K562 (cell line): ENCODE measurements at regions not wholly inside any gene's neighbourhood (a gene's known extent, or its start where the extent isn't known, plus 50 kb on each side); places are given as distances from the start of the nearest gene placed in this dataset.

ENCODE experiments used
- CBFB ChIP-seq: sonication (generic); formaldehyde crosslinking; IDR thresholded peaks from 2 replicates; pipeline ENCODE4 v1.4.0; 2020; ENCODE audit warnings: mild to moderate bottlenecking, missing genetic modification reagents
- CBX3 ChIP-seq, 2 experiments: IDR thresholded peaks; 1 replicate in 1 of 2; 2 replicates in 1 of 2; pipeline ENCODE4 v1.6.1; 2012; ENCODE audit warnings: inconsistent platforms in 2 of 2, low read length in 2 of 2, borderline replicate concordance in 1 of 2, control low read depth in 1 of 2
- DACH1 ChIP-seq: fragments of 450-650 bp; IDR thresholded peaks from 2 replicates; pipeline ENCODE4 v1.6.1; 2018; ENCODE audit not compliant: partially characterized antibody
- EP400 ChIP-seq: fragments of 450-650 bp; IDR thresholded peaks from 2 replicates; pipeline ENCODE4 v1.6.1; 2017; ENCODE audit warnings: antibody characterized with exemption, mild to moderate bottlenecking, moderate library complexity
- FOXP1 ChIP-seq: sonication (generic); formaldehyde crosslinking; IDR thresholded peaks from 2 replicates; pipeline ENCODE4 v1.8.0; 2022; ENCODE audit warnings: mild to moderate bottlenecking, missing genetic modification reagents
- HDAC3 ChIP-seq: fragments of 450-650 bp; IDR thresholded peaks from 2 replicates; pipeline ENCODE4 v1.6.1; 2018; ENCODE audit warnings: borderline replicate concordance, mild to moderate bottlenecking, moderate library complexity; ENCODE audit not compliant: partially characterized antibody
- KAT7 ChIP-seq: sonication (generic); formaldehyde crosslinking; IDR thresholded peaks from 2 replicates; pipeline ENCODE4 v1.8.0; 2022; ENCODE audit warnings: missing genetic modification reagents, mild to moderate bottlenecking, borderline replicate concordance
- KLF16 ChIP-seq: IDR thresholded peaks from 2 replicates; pipeline ENCODE4 v1.6.1; 2016; ENCODE audit warnings: antibody characterized with exemption
- NR2C2 ChIP-seq, 2 experiments: fragments of 200-800 bp in 1 of 2; sonication (Bioruptor generic) in 1 of 2; sonication (generic) in 1 of 2; formaldehyde crosslinking in 1 of 2; IDR thresholded peaks; 2 replicates each; pipeline versions ENCODE4 v1.6.1 to v1.8.0; 2016 to 2022; ENCODE audit warnings: mild to moderate bottlenecking in 1 of 2, missing compliant biosample characterization in 1 of 2, missing genetic modification characterization in 1 of 2, missing genetic modification reagents in 1 of 2
- POLR2B ChIP-seq: fragments of 450-650 bp; IDR thresholded peaks from 2 replicates; pipeline ENCODE4 v1.6.1; 2018; ENCODE audit warnings: low read depth; ENCODE audit not compliant: partially characterized antibody
- RUNX1 ChIP-seq: sonication (generic); IDR thresholded peaks from 2 replicates; pipeline ENCODE4 v1.6.1; 2016; ENCODE audit warnings: antibody characterized with exemption, low read depth
- TAL1 ChIP-seq: fragments of 450-650 bp; IDR thresholded peaks from 2 replicates; pipeline ENCODE4 v1.6.1; 2016; ENCODE audit warnings: mild to moderate bottlenecking
- TARDBP ChIP-seq: fragments of 450-650 bp; IDR thresholded peaks from 2 replicates; pipeline ENCODE4 v1.6.1; 2016
- TRIM28 ChIP-seq: fragments of 450-650 bp; IDR thresholded peaks from 2 replicates; pipeline ENCODE4 v1.6.1; 2017
- ZNF584 ChIP-seq: fragments of 200-800 bp; sonication (Bioruptor generic); IDR thresholded peaks from 2 replicates; pipeline ENCODE4 v1.6.1; 2016; ENCODE audit warnings: low read depth, mild to moderate bottlenecking, missing genetic modification characterization, missing compliant biosample characterization
- TF ChIP-seq, protein P1 (sequence below): sonication (generic); formaldehyde crosslinking; IDR thresholded peaks from 2 replicates; pipeline ENCODE4 v1.8.0; 2023; ENCODE audit warnings: missing genetic modification reagents, mild to moderate bottlenecking, borderline replicate concordance
- TF ChIP-seq, protein P2 (sequence below): fragments of 450-650 bp; IDR thresholded peaks from 2 replicates; pipeline ENCODE4 v1.6.1; 2018; ENCODE audit warnings: mild to moderate bottlenecking, low read depth; ENCODE audit not compliant: partially characterized antibody
- TF ChIP-seq, protein P3 (sequence below): fragments of 450-650 bp; IDR thresholded peaks from 2 replicates; pipeline ENCODE4 v1.6.1; 2016; ENCODE audit warnings: missing biosample characterization, missing genetic modification characterization

DNA sequence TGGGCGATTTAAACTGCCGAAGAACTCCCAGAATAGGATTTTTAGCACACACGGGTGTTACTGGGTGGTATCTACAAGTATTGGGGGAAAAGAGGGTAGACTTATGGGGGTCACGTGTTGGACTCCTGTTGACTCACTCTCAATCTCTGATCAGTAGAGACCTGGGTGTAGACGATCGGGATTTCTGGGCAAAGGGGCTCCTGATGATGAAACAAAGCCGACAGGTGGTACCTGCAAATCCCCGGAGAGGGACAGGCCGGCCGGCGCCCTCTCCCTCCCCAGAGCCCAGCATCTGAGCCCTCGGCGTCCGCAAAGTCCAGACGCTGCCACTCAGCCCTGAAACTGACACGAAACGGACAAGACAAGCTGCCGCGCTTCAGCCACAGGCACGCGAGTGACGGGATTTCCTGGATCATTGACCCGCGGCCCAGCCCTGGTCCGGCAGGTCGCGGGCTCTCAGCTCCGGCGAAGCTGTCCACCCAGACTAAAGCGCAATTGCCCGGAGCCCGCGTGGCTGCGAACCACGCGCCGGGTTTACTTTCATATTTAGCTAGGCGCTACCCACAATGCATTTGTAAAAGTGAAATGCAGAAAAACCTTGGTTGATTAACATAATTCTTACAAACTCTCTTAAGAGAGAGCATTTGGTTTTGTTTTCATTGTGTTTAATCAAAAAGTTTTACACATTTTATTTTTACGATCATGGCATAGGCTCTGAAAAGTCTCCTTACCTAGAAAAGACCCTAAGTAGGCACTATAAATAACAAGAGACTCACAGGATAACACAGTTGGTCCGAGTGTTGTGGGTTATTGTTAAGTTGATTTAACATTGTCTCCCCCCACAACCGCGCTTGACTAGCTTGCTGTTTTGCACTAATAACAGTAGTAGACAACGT lies 56.9 kb upstream of the EZH2 start (continued):
- peak; percentile 3; the same call in 1 of the 2 replicates for TF ChIP-seq TAL1
- 0 out of 2 replicates have a peak, but pooled peaks have one; percentile 79 for TF ChIP-seq FOXP1 (CRISPR knock-in tag)
- TF ChIP-seq DACH1 = peak; percentile 40
- peak; percentile 61 for TF ChIP-seq HDAC3
- peak; percentile 87 for TF ChIP-seq ZNF584 (CRISPR knock-in tag)
- TF ChIP-seq EP400 = peak; percentile 99
- peak; percentile 80 for TF ChIP-seq POLR2B
- no peak for TF ChIP-seq KLF16
- TF ChIP-seq CBX3 (IDR thresholded peaks at IDR 0.05; ENCODE audit: borderline replicate concordance in 1 of 2, low read length in 2 of 2) = peak in 1 of 2 experiments; percentile 18; a peak in 2 of 3 replicates
- TF ChIP-seq, protein P1, sequence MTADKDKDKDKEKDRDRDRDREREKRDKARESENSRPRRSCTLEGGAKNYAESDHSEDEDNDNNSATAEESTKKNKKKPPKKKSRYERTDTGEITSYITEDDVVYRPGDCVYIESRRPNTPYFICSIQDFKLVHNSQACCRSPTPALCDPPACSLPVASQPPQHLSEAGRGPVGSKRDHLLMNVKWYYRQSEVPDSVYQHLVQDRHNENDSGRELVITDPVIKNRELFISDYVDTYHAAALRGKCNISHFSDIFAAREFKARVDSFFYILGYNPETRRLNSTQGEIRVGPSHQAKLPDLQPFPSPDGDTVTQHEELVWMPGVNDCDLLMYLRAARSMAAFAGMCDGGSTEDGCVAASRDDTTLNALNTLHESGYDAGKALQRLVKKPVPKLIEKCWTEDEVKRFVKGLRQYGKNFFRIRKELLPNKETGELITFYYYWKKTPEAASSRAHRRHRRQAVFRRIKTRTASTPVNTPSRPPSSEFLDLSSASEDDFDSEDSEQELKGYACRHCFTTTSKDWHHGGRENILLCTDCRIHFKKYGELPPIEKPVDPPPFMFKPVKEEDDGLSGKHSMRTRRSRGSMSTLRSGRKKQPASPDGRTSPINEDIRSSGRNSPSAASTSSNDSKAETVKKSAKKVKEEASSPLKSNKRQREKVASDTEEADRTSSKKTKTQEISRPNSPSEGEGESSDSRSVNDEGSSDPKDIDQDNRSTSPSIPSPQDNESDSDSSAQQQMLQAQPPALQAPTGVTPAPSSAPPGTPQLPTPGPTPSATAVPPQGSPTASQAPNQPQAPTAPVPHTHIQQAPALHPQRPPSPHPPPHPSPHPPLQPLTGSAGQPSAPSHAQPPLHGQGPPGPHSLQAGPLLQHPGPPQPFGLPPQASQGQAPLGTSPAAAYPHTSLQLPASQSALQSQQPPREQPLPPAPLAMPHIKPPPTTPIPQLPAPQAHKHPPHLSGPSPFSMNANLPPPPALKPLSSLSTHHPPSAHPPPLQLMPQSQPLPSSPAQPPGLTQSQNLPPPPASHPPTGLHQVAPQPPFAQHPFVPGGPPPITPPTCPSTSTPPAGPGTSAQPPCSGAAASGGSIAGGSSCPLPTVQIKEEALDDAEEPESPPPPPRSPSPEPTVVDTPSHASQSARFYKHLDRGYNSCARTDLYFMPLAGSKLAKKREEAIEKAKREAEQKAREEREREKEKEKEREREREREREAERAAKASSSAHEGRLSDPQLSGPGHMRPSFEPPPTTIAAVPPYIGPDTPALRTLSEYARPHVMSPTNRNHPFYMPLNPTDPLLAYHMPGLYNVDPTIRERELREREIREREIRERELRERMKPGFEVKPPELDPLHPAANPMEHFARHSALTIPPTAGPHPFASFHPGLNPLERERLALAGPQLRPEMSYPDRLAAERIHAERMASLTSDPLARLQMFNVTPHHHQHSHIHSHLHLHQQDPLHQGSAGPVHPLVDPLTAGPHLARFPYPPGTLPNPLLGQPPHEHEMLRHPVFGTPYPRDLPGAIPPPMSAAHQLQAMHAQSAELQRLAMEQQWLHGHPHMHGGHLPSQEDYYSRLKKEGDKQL (CRISPR knock-in tag) = no peak
- peak; percentile 96 for TF ChIP-seq TARDBP
- TF ChIP-seq, protein P2, sequence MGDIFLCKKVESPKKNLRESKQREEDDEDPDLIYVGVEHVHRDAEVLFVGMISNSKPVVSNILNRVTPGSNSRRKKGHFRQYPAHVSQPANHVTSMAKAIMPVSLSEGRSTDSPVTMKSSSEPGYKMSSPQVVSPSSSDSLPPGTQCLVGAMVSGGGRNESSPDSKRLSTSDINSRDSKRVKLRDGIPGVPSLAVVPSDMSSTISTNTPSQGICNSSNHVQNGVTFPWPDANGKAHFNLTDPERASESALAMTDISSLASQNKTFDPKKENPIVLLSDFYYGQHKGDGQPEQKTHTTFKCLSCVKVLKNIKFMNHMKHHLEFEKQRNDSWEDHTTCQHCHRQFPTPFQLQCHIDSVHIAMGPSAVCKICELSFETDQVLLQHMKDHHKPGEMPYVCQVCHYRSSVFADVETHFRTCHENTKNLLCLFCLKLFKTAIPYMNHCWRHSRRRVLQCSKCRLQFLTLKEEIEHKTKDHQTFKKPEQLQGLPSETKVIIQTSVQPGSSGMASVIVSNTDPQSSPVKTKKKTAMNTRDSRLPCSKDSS = no peak
- TF ChIP-seq RUNX1 = 0 out of 2 replicates have a peak, but pooled peaks have one; percentile 20
- TF ChIP-seq, protein P3, sequence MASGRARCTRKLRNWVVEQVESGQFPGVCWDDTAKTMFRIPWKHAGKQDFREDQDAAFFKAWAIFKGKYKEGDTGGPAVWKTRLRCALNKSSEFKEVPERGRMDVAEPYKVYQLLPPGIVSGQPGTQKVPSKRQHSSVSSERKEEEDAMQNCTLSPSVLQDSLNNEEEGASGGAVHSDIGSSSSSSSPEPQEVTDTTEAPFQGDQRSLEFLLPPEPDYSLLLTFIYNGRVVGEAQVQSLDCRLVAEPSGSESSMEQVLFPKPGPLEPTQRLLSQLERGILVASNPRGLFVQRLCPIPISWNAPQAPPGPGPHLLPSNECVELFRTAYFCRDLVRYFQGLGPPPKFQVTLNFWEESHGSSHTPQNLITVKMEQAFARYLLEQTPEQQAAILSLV = 0 out of 2 replicates have a peak, but pooled peaks have one; percentile 26
- TF ChIP-seq KAT7 = peak; percentile 97; the same call in 1 of the 2 replicates
- TF ChIP-seq TRIM28 = peak; percentile 67; the same call in 1 of the 2 replicates
- TF ChIP-seq NR2C2 (CRISPR knock-in tag; IDR thresholded peaks at IDR 0.05) = peak; percentile 72
- TF ChIP-seq NR2C2 (tag; IDR thresholded peaks at IDR 0.05) = peak; percentile 75; the same call in 1 of the 2 replicates
- TF ChIP-seq CBFB (CRISPR knock-in tag) = peak; percentile 85; the same call in 1 of the 2 replicates
